Stimulated activated CD4-positive, alpha-beta T cell treated with anti-CD3 and anti-CD28 coated beads, Interleukin-1b, Interleukin-23, amount 100 ng/mL, for 48 hours (primary cell): ENCODE measurements at regions not wholly inside any gene's neighbourhood (a gene's known extent, or its start where the extent isn't known, plus 50 kb on each side); places are given as distances from the start of the nearest gene placed in this dataset.

Experiments
- DNase-seq: peaks from one replicate; pipeline ENCODE4 v3.0.0-alpha.2; 2020

- DNase-seq, result no peak
Measured at GRCh38 chr15:93517176-93517575, 428.2 kb upstream of the RGMA start.

DNA sequence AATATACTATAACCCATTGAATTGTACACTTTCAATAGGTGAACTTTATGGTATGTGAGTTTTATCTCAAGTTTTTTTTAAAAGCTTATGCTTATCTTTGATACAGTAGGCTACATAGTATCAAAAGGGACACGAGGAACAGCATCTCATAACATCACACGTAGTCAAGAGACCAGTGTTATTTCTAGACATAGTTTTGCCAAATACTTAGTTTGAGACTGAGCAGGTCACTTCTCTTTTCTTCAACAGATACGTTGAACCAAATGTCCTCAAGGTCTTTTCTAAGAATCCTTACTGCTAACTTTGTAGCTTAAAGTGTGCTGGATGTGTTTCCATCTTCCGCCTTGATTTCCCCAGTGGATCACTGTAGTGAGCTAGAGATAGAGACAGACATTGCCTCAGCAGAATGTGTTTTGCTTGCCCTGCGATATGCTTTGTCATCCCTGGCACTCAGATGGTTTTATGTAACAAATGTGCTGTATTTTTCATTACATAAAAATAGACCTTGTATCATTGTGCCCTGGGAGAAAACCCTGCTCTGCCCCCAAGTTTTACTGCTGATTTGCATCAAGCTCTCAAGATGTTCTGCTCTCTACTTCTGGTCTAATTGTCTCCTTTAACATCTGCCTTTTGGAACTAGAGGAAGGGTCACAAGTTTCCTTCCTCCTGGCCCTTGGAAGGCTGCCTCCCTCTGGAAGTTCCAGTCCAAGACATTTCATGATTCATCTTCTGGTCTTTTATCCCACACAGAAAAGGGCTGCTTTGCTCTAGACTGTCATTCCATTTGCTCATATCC is 426.4 kb upstream of the RGMA start:
- no peak for DNase-seq

DNA sequence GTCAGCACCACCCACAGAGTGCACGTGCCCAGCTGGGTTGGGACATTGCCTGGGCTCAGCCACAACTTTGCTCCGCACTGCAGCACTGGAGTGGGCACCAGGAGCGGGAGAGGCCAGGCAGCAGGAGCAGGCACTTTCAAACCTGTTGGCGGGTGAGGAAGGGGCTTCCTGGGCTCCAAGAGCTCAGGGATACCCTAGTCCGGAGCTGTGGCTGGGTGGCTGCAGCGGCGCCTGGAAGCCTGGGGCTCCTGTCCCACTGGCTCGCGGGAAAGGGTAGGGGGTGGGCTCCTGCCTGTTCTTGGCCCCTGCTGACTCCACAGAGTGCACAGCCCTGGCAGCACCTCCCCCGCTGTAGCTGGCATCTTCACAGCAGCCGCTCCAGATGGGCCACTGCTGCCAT is 417.6 kb upstream of the RGMA start:
- no peak for DNase-seq

GRCh38 chr15:93505506-93505905 is 416.5 kb upstream of the RGMA start:
- DNase-seq, result no peak

DNA sequence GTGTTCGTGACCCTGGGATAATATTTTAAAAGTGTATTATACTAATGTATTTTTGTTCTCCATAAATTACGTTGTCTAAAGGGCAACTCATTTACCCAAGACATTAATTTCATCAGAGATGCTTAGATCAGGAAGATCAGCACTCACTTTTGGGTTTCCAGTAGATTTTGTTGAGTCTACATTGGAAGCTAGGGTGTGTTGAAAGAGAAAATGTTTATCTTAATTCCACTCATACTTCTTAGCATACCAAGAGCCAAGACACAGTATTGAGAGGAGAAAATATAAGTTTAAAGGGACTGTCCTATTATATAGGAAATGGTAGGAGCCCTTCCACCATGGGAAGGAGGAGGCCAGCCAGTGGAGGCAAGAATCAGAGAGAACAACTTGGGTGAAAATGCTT is 412.9 kb upstream of the RGMA start:
- DNase-seq, result no peak

GRCh38 chr15:93500155-93500554 is 411.1 kb upstream of the RGMA start:
- no peak for DNase-seq

- DNase-seq, result no peak
Measured at GRCh38 chr15:93497291-93497690, 408.3 kb upstream of the RGMA start.

DNA sequence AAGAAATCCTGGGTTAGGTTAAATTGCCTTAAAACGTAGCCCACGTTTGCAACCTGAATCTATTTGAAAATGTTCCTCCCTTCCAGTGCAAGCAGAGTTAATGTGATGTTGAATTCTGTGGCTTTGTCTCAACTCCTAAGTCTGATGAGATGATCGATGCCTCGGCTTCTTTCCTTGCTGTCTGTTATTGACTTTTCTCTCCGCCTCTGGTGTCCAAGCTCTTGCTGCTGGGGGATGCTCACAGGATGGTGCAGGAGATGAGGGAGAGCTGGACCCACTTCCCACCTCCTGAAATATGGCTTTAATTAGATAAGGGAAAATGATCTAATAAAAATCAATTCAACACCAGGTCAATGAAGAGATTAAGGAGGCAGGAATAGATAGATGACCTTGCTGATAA is 407.9 kb upstream of the RGMA start:
- DNase-seq, result no peak

DNA sequence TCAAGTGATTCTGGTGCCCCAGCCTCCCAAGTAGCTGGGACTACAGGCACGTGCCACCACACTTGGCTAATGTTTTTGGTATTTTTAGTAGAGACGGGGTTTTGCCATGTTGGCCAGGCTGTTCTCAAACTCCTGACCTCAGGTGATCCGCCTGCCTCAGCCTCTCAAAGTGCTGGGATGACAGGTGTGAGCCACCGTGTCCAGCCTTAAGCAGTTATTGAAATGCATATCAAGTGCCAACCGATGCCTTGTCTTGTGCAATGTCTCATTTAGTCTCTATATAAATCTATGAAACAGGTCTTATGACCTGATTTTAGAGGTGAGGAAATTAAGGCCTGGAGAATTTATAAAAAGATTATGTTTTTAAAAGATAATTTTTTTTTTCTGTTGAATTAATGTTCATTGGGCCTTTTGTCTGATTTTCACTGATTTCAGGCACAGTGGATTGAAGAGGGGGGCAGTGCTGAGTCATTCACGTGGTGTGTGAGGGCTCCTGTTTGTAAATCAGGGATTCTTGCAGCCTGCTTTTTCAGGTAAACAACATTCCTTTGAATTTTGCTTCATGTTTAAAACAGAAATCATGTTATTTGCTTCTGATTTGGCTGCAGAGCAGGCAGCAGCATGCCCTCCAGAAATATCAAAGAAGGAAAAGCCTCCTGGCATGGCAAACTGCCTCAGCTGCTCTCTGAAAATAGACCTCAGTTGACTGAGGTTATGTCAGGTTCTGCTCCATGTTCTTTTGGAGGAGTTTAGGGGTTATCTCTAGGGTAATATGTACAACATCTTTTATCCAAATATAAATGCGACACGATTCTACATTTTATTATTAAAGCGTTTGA is 407.0 kb upstream of the RGMA start:
- DNase-seq, result no peak

DNA sequence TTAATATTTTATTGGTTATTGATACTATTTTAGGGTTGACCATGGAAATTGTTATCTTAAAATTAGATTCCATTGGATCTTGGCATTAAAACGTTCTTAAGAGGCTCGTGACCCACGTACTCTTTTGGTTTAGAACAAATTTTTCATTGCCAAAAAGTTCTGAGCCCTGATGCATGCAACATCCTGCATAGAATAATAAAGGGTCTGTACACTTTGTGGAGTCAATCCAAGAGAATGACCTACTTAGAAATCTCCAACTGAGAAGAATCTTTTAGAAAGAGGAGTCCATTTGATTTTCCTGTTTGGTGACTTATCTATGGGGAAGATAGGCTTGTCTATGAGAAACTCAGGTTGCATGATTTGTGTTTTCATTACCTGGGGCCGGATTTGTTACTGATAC is 404.2 kb upstream of the RGMA start:
- no peak for DNase-seq

GRCh38 chr15:93491291-93491690 is 402.3 kb upstream of the RGMA start:
- DNase-seq, result no peak

- DNase-seq, result no peak
Measured at GRCh38 chr15:93488296-93488713, 399.3 kb upstream of the RGMA start.

GRCh38 chr15:93486407-93487117 is 397.6 kb upstream of the RGMA start:
- no peak for DNase-seq

DNA sequence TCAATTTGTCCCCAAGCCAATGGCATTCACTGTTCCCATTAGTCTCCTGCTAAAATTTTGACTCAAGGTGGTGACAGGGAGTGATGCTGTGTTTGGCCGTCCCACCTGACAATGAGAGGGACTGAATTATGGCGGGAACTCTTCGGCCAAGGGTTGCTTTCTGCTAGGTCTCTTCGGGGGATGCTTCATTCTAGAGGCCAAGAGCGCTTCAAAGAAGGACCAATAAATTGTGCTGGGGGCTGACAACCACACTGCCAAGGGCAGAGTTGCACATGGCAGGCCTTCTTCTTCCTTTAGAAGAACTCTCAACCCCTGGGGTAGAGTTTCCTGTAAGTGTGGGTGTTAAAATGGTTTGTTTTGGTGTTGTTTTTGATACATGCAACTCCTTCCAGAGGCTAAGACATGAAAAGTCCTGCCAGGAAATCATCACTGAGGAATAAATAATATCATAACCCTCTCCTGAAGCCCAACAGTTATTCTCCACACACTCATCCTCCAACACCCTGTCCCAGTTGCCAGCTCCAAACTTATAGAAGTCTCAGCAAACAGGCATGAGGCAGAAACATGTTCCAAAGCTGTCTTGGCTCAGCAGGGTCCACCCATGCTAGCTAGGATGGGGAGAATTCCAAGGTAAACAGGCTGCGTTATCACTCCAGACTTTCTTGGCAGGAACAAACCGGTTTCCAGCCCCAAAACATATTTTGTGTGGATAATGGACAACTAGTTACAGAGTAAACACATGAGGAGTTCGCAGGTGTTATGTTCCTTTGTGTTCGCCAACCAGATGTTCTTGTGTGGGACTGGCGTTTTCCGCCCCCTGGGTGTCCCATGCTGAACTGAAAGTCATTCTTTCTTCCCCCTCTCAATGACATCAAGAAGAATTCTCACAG is 396.7 kb upstream of the RGMA start:
- DNase-seq, result no peak

DNA sequence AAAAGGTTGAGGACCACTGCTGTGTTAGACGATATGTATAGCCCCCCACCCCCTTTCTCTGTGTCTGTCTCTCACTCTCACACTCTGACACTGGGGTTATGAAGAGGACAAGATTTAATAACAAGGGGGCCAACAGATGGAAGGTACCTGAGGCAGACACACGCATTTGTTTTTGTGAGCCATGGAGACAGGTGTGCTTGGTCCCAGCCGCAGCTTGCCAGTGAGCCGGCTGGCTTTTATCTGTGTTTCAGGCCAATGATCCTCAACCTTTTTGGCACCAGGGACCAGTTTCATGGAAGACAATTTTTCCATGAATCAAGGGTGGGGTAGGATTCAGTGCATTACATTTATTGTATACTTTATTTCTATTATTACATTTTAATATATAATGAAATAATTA is 394.9 kb upstream of the RGMA start:
- no peak for DNase-seq

DNA sequence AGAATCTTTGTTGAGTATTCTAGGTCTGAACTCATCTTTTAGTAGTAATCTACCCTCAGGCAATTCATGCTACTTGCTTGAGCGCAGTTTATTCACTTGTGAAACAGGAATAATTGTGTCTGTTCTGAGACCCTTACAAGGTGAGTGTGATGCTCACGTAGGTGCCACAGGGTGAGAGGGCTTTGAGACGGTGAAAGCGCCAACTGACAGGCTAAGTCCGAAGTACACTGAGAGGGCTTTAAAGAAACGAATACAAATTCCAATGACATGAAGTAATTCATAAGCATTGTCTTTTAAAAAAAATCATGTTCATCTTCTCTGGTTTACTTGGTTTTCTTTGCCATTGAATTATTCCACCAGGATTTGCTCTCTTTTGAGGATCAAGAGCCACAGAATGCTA is 393.7 kb upstream of the RGMA start:
- DNase-seq, result no peak

GRCh38 chr15:93479715-93480114 is 390.7 kb upstream of the RGMA start:
- no peak for DNase-seq

DNA sequence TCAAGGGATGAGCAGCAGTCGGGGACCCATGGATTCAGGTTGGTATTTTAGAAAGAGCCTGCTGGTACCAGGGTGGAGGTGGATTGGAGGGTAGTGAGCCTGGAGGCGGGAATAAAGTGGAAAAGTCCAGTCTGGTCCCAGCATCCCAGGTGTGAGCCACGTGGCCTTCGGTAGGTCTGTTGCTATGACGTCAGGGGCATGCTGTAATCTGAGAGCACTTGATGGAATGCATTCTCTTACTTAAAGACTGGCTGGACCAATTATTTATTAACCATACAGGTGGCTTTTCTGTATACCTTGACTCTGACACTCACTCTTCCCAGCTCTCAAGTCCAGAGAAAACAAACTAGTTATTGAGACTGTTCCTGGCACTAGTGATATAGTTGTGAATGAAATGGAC is 389.9 kb upstream of the RGMA start:
- DNase-seq, result no peak

DNA sequence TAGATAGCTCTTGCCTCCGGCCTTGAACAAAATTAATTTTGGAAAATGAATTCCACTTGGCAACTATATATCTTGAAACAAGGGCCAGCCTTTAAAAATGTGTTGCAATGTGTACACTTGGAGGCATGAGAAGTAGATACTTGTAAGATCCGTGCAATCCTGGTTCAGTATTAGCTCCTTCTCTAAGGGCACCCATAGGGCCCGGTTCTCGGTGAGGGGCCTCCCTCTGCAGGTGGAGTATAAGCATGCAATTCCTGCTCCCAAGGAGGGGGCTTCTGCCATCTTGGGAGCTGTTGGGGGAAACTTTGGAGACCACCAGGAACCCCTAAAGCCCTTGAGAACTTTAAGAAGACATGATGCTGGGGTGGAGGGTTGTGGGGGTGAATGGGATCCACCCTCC is 388.7 kb upstream of the RGMA start:
- DNase-seq, result no peak

- no peak for DNase-seq
Measured at GRCh38 chr15:93477188-93477587, 388.2 kb upstream of the RGMA start.

DNA sequence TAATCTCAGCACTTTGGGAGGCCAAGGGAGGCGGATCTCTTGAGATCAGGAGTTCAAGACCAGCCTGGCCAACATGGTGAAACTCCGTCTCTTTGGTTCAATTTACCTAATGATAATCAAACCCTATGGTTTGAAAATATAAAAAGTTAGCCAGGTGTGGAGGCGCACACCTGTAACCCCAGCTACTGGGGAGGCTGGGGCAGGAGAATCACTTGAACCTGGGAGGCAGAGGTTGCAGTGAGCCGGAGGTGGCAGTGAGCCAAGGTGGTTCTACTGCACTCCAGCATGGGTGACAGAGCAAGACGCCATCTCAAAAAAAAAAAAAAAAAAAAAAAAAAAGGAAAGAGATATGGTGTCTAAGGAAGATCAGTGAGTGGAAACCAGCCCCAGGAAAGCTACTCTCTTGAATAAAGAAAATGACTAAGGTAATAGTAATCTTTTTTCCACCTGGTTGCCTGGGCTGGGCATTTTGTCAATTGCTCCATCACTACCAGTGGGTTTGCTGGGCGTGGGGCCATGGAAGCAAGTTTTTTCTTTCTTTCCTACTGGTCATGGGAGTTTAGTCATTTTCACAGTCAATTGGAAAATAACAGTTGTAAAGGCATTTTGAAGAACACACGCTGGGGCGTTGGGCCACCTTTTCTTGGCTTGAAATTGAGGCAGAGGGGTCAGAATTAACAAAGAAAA is 387.6 kb upstream of the RGMA start:
- no peak for DNase-seq

DNA sequence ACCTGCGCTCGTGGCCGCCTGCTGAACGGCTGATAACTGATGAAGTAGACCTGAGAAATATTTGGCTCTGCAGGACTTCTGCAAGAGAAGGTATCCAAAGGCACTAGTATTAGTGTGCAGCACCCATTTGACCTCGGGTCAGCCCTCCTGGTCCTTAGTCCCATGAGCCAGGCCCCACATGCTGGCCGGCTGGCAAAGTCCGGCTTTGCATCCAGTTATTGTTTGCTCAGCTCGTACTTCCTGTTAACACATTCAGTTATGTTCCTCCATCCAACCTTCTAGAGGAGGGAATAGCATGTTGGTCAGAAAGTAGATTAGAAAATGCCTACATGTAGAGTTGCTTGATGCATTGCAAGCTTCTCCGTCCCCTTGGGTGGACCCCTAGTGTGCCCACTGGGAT is 385.7 kb upstream of the RGMA start:
- no peak for DNase-seq
